SH-SY5Y (cell line): ENCODE measurements at regions not wholly inside any gene's neighbourhood (a gene's known extent, or its start where the extent isn't known, plus 50 kb on each side); places are given as distances from the start of the nearest gene placed in this dataset.

Experiments
- GATA2 ChIP-seq: IDR thresholded peaks from 2 replicates; pipeline ENCODE4 v1.6.1; 2011; ENCODE audit warnings: mild to moderate bottlenecking, low read depth, low read length
- GATA3 ChIP-seq: IDR thresholded peaks from 2 replicates; pipeline ENCODE4 v1.6.1; 2011; ENCODE audit warnings: low read depth, mild to moderate bottlenecking, low read length, moderate library complexity

GRCh38 chr2:49754381-49754780, 600.1 kb upstream of the FSHR start:
- no peak for TF ChIP-seq GATA3
- no peak for TF ChIP-seq GATA2

DNA sequence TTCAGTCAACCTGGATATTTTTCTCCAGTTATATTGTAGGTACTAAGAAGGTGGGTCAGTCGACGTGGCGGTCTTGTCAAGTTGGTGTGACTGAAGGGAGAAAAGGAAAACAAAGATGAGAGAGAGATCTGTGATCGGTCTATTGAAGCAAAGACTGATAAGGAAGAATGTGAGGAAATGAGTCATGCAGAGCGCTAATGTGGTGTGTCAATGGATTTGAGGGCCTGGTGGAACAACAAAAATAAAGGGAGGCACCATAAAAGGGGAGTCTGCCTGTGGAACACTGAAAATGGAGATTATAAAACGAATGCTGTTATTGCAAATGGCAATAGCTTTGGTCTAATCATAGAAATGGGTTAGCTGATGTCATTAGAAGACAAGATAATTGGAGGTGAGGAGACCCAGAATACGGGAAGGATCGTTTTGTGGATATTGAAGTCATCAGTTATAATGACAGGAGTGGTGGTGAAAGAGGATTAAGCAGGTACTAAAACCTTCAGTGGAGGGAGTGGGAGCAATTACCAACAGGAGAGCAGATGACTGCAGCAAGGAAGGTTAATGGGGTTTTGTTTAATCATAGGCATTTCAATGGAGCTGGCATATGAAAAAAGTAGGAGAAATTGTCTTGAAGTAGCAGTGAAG, 599.1 kb upstream of the FSHR start:
- TF ChIP-seq GATA3 = no peak
- TF ChIP-seq GATA2 = no peak

GRCh38 chr2:49737606-49738005, 583.3 kb upstream of the FSHR start:
- TF ChIP-seq GATA2 = no peak
- no peak for TF ChIP-seq GATA3

- TF ChIP-seq GATA3 (no peak), GATA2 (no peak)
Observed at GRCh38 chr2:49719241-49719640, 564.9 kb upstream of the FSHR start.

GRCh38 chr2:49715597-49715996, 561.3 kb upstream of the FSHR start:
- TF ChIP-seq GATA3 = no peak
- TF ChIP-seq GATA2 = no peak

DNA sequence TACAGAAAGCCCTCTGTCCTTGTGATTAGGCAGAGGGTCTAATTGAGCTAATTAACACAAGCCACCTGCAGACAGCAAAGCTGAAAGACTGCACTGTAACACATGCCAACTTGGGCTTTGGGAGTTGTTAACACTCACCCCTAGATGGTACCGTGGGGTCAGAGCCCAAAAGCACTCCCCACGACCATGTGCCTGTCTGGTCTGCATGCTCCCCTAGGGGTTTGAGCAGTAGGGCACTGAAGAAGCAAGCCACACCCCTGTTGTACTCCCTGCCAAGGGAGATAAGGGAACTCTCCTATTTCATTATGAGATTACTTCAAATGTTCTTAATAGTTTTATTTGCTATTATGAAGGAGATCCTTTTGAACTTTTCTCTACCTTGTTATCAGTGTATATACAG, 560.1 kb upstream of the FSHR start:
- no peak for TF ChIP-seq GATA2
- TF ChIP-seq GATA3 = no peak

- TF ChIP-seq GATA3 (no peak), GATA2 (no peak)
Observed at GRCh38 chr2:49702740-49703139, 548.4 kb upstream of the FSHR start.

DNA sequence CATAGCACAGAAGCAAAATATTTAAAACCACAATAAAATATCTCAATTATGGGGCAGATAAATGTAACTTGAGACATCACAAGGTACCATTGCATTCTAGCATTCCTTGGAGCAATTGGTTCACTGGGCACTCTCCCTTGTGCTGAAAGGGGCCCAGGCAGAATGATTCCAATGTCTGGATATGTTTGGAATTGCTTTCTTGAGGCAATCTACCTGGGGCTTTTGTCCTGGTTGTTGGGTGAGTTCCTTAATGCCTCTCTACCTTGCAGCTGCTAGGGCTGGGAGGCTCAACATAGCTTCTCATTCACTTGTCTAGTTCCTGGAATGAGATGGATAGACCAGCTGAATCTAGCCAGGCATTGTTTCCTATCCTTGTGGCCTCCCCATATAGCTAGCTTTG, 539.6 kb upstream of the FSHR start:
- TF ChIP-seq GATA3 (no peak), GATA2 (no peak)

GRCh38 chr2:49687918-49688317, 533.6 kb upstream of the FSHR start:
- no peak for TF ChIP-seq GATA3
- TF ChIP-seq GATA2 = no peak

DNA sequence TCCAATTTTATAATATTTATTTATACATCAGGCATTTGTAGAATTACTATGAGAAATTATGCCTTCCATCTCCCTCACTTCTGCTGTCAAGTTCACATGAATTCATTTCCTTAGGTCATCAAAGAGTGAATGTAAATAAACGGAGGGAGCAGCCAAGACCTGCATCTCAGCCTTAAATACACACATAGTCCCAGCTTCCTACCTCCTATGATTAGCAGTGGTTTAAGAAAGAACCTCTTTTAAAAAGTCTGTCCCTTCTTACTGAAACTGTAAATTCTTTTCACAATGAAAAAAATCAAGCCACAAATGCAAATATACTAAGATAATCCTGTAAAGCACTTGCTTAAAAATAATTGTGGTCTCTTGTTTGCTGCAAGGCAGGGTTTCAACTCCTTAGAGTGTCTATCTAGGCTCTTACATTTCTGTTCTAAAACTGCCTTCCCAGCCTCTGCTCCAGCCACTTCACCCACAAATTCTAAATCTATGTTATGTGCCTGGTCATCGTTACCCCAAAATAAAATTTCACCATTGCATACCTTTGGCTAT, 532.7 kb upstream of the FSHR start:
- TF ChIP-seq GATA2 (no peak), GATA3 (no peak)

DNA sequence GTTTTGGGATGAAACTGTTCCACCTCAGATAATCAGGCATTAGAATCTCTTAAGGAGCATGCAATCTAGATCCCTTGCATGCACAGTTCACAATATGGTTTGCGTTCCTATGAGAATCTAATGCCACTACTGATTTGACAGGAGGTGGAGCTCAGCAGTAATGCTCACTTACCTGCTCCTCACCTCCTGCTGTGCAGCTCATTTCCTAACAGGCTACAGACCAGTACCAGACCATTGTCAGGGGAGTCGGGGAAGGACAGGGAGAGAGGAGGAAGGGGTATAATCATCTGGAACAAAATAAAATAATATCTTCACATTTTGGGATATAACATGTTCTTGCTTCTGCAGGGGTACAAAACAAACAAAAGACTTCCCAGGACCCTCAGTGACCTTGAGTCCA, 532.0 kb upstream of the FSHR start:
- TF ChIP-seq GATA3 (no peak), GATA2 (no peak)

GRCh38 chr2:49677227-49677626, 522.9 kb upstream of the FSHR start:
- TF ChIP-seq GATA2 (no peak), GATA3 (no peak)

DNA sequence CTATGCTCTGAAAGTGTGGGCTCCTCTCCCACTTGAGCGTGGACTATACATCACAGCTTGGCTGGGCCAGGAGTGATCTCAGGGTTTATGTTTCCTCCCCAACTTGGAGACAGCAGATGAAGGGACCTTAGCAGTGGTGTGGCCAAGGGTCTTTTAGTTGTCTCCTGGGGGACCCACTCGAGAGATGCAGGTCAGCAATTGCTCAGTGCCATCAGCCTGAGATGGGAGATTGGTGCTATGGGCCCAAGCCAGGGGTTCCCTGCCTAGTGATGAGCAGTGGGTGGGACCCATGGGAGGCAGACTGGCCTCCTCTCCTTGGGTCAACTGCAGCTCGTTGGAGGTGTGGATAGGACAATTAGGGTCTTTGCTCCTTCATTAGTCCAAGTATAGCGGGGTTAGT, 510.5 kb upstream of the FSHR start:
- TF ChIP-seq GATA2 (no peak), GATA3 (no peak)

GRCh38 chr2:49661809-49662208, 507.5 kb upstream of the FSHR start:
- TF ChIP-seq GATA3 (no peak), GATA2 (no peak)

- TF ChIP-seq GATA3 = no peak
- TF ChIP-seq GATA2 = no peak
Observed at GRCh38 chr2:49656853-49657252, 502.5 kb upstream of the FSHR start.

GRCh38 chr2:49643149-49643548, 488.8 kb upstream of the FSHR start:
- no peak for TF ChIP-seq GATA3
- TF ChIP-seq GATA2 = no peak
